Body of pancreas (tissue), 4 donors: ENCODE measurements at regions not wholly inside any gene's neighbourhood (a gene's known extent, or its start where the extent isn't known, plus 50 kb on each side); places are given as distances from the start of the nearest gene placed in this dataset.

Experiments used
- ATAC-seq: fragments of 150-250 bp; one replicate; pipeline ENCODE4 v1.9.1; 2016
- DNase-seq, 4 donors: peaks; one replicate each; pipeline ENCODE4 v3.0.0-alpha.2; 2019
- H3K27ac ChIP-seq, 4 donors: fragments of 200-600 bp; sonication (generic); 1 replicate in 3 of 4; 2 replicates in 1 of 4; pipeline versions ENCODE4 v1.5.1 to v1.6.1; 2016 to 2019; ENCODE audit warnings: mild to moderate bottlenecking in 1 of 4, mixed read lengths in 1 of 4, moderate library complexity in 1 of 4
- H3K27me3 ChIP-seq, 2 donors: fragments of 200-600 bp; sonication (generic); one replicate each; pipeline ENCODE4 v1.6.0; 2016; ENCODE audit warnings: mild to moderate bottlenecking in 1 of 2
- H3K36me3 ChIP-seq, 2 donors: fragments of 200-600 bp; sonication (generic); replicated peaks in 1 of 2; 2 replicates each; pipeline ENCODE4 v1.5.1; 2016; ENCODE audit warnings: low read depth in 2 of 2; ENCODE audit not compliant: insufficient read depth in 1 of 2
- H3K4me1 ChIP-seq: fragments of 200-600 bp; sonication (generic); one replicate; pipeline ENCODE4 v1.6.0; 2016
- H3K4me3 ChIP-seq, 2 donors: fragments of 200-600 bp; sonication (generic); 1 replicate in 1 of 2; 2 replicates in 1 of 2; pipeline ENCODE4 v1.5.1; 2016 to 2019
- H3K9me3 ChIP-seq, 3 donors: fragments of 200-600 bp; sonication (generic); 1 replicate in 2 of 3; 2 replicates in 1 of 3; pipeline ENCODE4 v1.5.1; 2016
- POLR2A ChIP-seq, 3 donors: fragments of 450-650 bp; IDR thresholded peaks; one replicate each; pipeline ENCODE4 v1.6.1; 2016; ENCODE audit warnings: antibody characterized with exemption in 3 of 3, mild to moderate bottlenecking in 2 of 3
- WGBS, 2 donors: methylation state at CpG; one replicate each; pipeline ENCODE4 v1.1.5; 2017; 5-methylcytosine and 5-hydroxymethylcytosine counted together
- intact Hi-C: fragments of 100-400 bp; cut with DNase I; formaldehyde crosslinking; loops from one replicate; pipeline ENCODE4 v1.15.1; 2023
- TF ChIP-seq, protein P1 (sequence below), 7 experiments: fragments of 450-650 bp in 4 of 7; fragments of 200-600 bp in 3 of 7; sonication (generic) in 3 of 7; IDR thresholded peaks; one replicate each; pipeline ENCODE4 v1.5.1; 2016 to 2019; ENCODE audit warnings: antibody characterized with exemption in 7 of 7

GRCh38 chr13:53719281-53719680 is 690.7 kb downstream of the OLFM4 start:
- no peak overlapping the region for H3K27ac ChIP-seq
- H3K4me1 ChIP-seq: no peaks in the 10 kb centered on the region
- H3K27me3 ChIP-seq: no peaks in the 10 kb centered on the region
- H3K4me3 ChIP-seq: no peak overlapping the region
- H3K9me3 ChIP-seq: peaks cover 0 to 5% (median 0%) of the 10 kb centered on the region in 3 donors
- no peaks in the 10 kb centered on the region for H3K36me3 ChIP-seq
- intact Hi-C loops: no loop called here
- ATAC-seq (no peak), DNase-seq (no peak)
- TF ChIP-seq, protein P1, sequence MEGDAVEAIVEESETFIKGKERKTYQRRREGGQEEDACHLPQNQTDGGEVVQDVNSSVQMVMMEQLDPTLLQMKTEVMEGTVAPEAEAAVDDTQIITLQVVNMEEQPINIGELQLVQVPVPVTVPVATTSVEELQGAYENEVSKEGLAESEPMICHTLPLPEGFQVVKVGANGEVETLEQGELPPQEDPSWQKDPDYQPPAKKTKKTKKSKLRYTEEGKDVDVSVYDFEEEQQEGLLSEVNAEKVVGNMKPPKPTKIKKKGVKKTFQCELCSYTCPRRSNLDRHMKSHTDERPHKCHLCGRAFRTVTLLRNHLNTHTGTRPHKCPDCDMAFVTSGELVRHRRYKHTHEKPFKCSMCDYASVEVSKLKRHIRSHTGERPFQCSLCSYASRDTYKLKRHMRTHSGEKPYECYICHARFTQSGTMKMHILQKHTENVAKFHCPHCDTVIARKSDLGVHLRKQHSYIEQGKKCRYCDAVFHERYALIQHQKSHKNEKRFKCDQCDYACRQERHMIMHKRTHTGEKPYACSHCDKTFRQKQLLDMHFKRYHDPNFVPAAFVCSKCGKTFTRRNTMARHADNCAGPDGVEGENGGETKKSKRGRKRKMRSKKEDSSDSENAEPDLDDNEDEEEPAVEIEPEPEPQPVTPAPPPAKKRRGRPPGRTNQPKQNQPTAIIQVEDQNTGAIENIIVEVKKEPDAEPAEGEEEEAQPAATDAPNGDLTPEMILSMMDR (IDR thresholded peaks at IDR 0.05): no peak

GRCh38 chr13:53732664-53733063 is 704.1 kb downstream of the OLFM4 start:
- no peaks in the 10 kb centered on the region for H3K36me3 ChIP-seq
- intact Hi-C loops: no loop called here
- DNase-seq (peak; percentile 2 to 25 (median 15)), ATAC-seq (peak; percentile 79)
- H3K27ac ChIP-seq: no peak overlapping the region
- 30 to 49% methylated on average over 3 of the region's 3 CpGs for WGBS, 2 donors
- H3K4me3 ChIP-seq: no peak overlapping the region
- no peaks in the 10 kb centered on the region for H3K4me1 ChIP-seq
- no peaks in the 10 kb centered on the region for H3K9me3 ChIP-seq
- TF ChIP-seq, protein P1 (IDR thresholded peaks at IDR 0.05): no peak
- TF ChIP-seq POLR2A (IDR thresholded peaks at IDR 0.05): no peak
- H3K27me3 ChIP-seq: no peaks in the 10 kb centered on the region

DNA sequence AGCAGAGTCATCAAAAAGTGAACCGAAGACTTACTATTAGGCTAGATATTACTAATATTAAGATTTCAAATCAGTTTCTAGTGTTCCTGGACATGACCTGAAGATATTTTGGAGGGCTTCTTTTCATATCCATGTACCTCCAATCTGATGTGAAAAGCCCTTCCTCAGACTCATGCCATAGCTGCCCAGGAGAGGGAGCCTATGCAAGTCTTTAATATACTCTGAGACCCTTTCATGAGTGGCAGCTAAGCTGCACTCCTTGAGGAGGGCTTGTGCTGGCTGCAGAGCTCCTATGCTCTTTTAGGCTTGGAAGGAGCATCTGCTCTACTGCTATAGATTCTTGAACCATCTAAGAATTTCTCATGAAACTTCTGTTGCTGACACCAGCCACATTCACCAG is 715.3 kb downstream of the OLFM4 start:
- Histone ChIP-seq H3K4me3 (no peak overlapping the region), H3K4me1 (no peaks in the 10 kb centered on the region), H3K36me3 (no peaks in the 10 kb centered on the region), H3K27ac (no peak overlapping the region), H3K9me3 (no peaks in the 10 kb centered on the region), H3K27me3 (no peaks in the 10 kb centered on the region)
- 96% methylated on average over 1 of the region's 1 CpG for WGBS, 2 donors
- DNase-seq: no peak
- no peak for TF ChIP-seq POLR2A (IDR thresholded peaks at IDR 0.05)
- TF ChIP-seq, protein P1 (IDR thresholded peaks at IDR 0.05): no peak
- no peak for ATAC-seq
- intact Hi-C loops: no loop called here

GRCh38 chr13:53747825-53748224 is 719.2 kb downstream of the OLFM4 start:
- Histone ChIP-seq H3K27me3 (no peaks in the 10 kb centered on the region), H3K27ac (no peak overlapping the region), H3K4me3 (no peak overlapping the region), H3K9me3 (no peaks in the 10 kb centered on the region), H3K4me1 (no peaks in the 10 kb centered on the region), H3K36me3 (no peaks in the 10 kb centered on the region)
- TF ChIP-seq, protein P1 (IDR thresholded peaks at IDR 0.05): no peak
- no peak for TF ChIP-seq POLR2A (IDR thresholded peaks at IDR 0.05)
- DNase-seq (no peak), ATAC-seq (no peak)
- WGBS, 2 donors: 79 to 88% methylated on average over 1 of the region's 1 CpG
- intact Hi-C loops: no loop called here

DNA sequence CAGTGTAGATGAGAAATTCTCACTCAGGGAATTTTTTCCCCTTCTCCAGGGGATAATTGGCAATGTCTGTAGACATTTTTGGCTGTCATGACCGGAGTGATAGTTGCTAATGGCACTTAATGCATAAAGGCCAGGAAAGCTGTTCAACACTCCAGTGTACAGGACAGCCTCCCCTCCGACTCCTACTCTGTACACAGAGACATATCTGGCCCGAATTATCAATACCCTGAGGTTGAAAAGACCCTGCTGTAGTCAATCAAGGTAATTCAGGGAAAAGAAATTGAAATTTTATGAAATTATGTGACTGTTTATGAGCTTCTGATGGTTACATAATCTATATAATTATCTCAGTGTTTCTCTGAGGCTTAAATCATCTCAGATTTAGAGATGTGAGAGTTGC is 720.7 kb downstream of the OLFM4 start:
- Histone ChIP-seq H3K27ac (no peak overlapping the region), H3K27me3 (no peaks in the 10 kb centered on the region), H3K9me3 (no peaks in the 10 kb centered on the region), H3K4me1 (no peaks in the 10 kb centered on the region), H3K36me3 (no peaks in the 10 kb centered on the region), H3K4me3 (no peak overlapping the region)
- WGBS, 2 donors: 51 to 54% methylated on average over 3 of the region's 3 CpGs
- intact Hi-C loops: no loop called here
- no peak for TF ChIP-seq POLR2A (IDR thresholded peaks at IDR 0.05)
- TF ChIP-seq, protein P1 (IDR thresholded peaks at IDR 0.05): no peak
- DNase-seq (no peak), ATAC-seq (no peak)
